DND-41 (cell line): ENCODE measurements at regions not wholly inside any gene's neighbourhood (a gene's known extent, or its start where the extent isn't known, plus 50 kb on each side); places are given as distances from the start of the nearest gene placed in this dataset.

ENCODE experiments used
- EZH2 ChIP-seq: IDR thresholded peaks from 3 replicates; pipeline ENCODE4 v1.6.1; 2012; ENCODE audit warnings: borderline replicate concordance, low read depth, mild to moderate bottlenecking, moderate library complexity, low read length, inconsistent platforms; ENCODE audit not compliant: severe bottlenecking
- TF ChIP-seq, protein P1 (sequence below): IDR thresholded peaks from 2 replicates; pipeline ENCODE4 v1.5.1; 2012; ENCODE audit warnings: borderline replicate concordance, low read length, moderate library complexity, mild to moderate bottlenecking; ENCODE audit not compliant: poor library complexity, severe bottlenecking; ENCODE audit errors: extremely low read depth

- TF ChIP-seq, protein P1, sequence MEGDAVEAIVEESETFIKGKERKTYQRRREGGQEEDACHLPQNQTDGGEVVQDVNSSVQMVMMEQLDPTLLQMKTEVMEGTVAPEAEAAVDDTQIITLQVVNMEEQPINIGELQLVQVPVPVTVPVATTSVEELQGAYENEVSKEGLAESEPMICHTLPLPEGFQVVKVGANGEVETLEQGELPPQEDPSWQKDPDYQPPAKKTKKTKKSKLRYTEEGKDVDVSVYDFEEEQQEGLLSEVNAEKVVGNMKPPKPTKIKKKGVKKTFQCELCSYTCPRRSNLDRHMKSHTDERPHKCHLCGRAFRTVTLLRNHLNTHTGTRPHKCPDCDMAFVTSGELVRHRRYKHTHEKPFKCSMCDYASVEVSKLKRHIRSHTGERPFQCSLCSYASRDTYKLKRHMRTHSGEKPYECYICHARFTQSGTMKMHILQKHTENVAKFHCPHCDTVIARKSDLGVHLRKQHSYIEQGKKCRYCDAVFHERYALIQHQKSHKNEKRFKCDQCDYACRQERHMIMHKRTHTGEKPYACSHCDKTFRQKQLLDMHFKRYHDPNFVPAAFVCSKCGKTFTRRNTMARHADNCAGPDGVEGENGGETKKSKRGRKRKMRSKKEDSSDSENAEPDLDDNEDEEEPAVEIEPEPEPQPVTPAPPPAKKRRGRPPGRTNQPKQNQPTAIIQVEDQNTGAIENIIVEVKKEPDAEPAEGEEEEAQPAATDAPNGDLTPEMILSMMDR, result no peak
- TF ChIP-seq EZH2, result no peak
Measured at GRCh38 chr3:161586556-161587235, 90.1 kb downstream of the OTOL1 start.
